ENCODE measurements at regions not wholly inside any gene's neighbourhood (a gene's known extent, or its start where the extent isn't known, plus 50 kb on each side); places are given as distances from the start of the nearest gene placed in this dataset.

GRCh38 chr11:121842192-121842585 lies 273.8 kb downstream of the BLID start:
- no peak for TF ChIP-seq CTCF (IDR thresholded peaks at IDR 0.05; ENCODE audit: insufficient read depth, low read depth, low read length, missing control alignments)
- no peak overlapping the region for H3K4me3 ChIP-seq (ENCODE audit: low read depth, low read length)
- no peak for DNase-seq (ENCODE audit: low read depth)

GRCh38 chr11:121841487-121842191 lies 274.4 kb downstream of the BLID start:
- no peak for DNase-seq (ENCODE audit: low read depth)

GRCh38 chr11:121839781-121840180 lies 276.2 kb downstream of the BLID start:
- H3K4me3 ChIP-seq (ENCODE audit: low read depth, low read length), result no peak overlapping the region
- no peak for DNase-seq (ENCODE audit: low read depth)
- no peak for TF ChIP-seq CTCF (IDR thresholded peaks at IDR 0.05; ENCODE audit: insufficient read depth, low read depth, low read length, missing control alignments)

More at GRCh38 chr11:121841487-121842191, 274.4 kb downstream of the BLID start:
- TF ChIP-seq CTCF (IDR thresholded peaks at IDR 0.05; ENCODE audit: insufficient read depth, low read depth, low read length, missing control alignments), result no peak
- no peak overlapping the region for H3K4me3 ChIP-seq (ENCODE audit: low read depth, low read length)

- TF ChIP-seq CTCF (IDR thresholded peaks at IDR 0.05; ENCODE audit: insufficient read depth, low read depth, low read length, missing control alignments), result no peak
- H3K4me3 ChIP-seq (ENCODE audit: low read depth, low read length), result no peak overlapping the region
- no peak for DNase-seq (ENCODE audit: low read depth)
Observed at GRCh38 chr11:121838571-121838970, 277.4 kb downstream of the BLID start.

- no peak for TF ChIP-seq CTCF (IDR thresholded peaks at IDR 0.05; ENCODE audit: insufficient read depth, low read depth, low read length, missing control alignments)
- H3K4me3 ChIP-seq (ENCODE audit: low read depth, low read length), result no peak overlapping the region
- no peak for DNase-seq (ENCODE audit: low read depth)
Observed at GRCh38 chr11:121833970-121834369, 282.0 kb downstream of the BLID start.

GRCh38 chr11:121829159-121829643 lies 286.8 kb downstream of the BLID start:
- no peak for TF ChIP-seq CTCF (IDR thresholded peaks at IDR 0.05; ENCODE audit: insufficient read depth, low read depth, low read length, missing control alignments)
- no peak for DNase-seq (ENCODE audit: low read depth)

GRCh38 chr11:121814962-121815361 lies 301.1 kb downstream of the BLID start:
- H3K4me3 ChIP-seq (ENCODE audit: low read depth, low read length), result no peak overlapping the region
- DNase-seq (ENCODE audit: low read depth), result no peak
- no peak for TF ChIP-seq CTCF (IDR thresholded peaks at IDR 0.05; ENCODE audit: insufficient read depth, low read depth, low read length, missing control alignments)

More at GRCh38 chr11:121829159-121829643, 286.8 kb downstream of the BLID start:
- no peak overlapping the region for H3K4me3 ChIP-seq (ENCODE audit: low read depth, low read length)

All from GM12865 (cell line).